WTC11 (cell line): ENCODE measurements at regions not wholly inside any gene's neighbourhood (a gene's known extent, or its start where the extent isn't known, plus 50 kb on each side); places are given as distances from the start of the nearest gene placed in this dataset.

Experiments used
- ATAC-seq: fragments of 200-7000 bp; cut with Tn5 transposase; 2 replicates; pipeline ENCODE4 v1.10.0; 2021; ENCODE audit warnings: mild to moderate bottlenecking, moderate library complexity
- CTCF ChIA-PET: fragments of 300-600 bp; sonication (Branson Sonifier 250); formaldehyde crosslinking; loops from one replicate; lab custom pipeline; 2021; ENCODE audit warnings: antibody characterized with exemption; lab: Charles Lee
- POLR2A ChIA-PET: fragments of 350-600 bp; sonication (Branson Sonifier 250); formaldehyde crosslinking; loops from one replicate; lab custom pipeline; 2021; ENCODE audit warnings: antibody characterized with exemption; lab: Charles Lee
- DNase-seq: peaks from one replicate; pipeline ENCODE4 v3.0.0; 2021; ENCODE audit warnings: low spot score
- H3K27ac Mint-ChIP-seq: 2 replicates; pipeline ENCODE4 v1.8.0; 2021; ENCODE audit warnings: mixed read lengths
- H3K27me3 Mint-ChIP-seq: 2 replicates; pipeline ENCODE4 v1.8.0; 2021; ENCODE audit warnings: low read depth, mild to moderate bottlenecking, moderate library complexity, mixed read lengths
- H3K36me3 Mint-ChIP-seq: 2 replicates; pipeline ENCODE4 v1.8.0; 2021; ENCODE audit warnings: mixed read lengths
- H3K4me1 Mint-ChIP-seq: 2 replicates; pipeline ENCODE4 v1.8.0; 2022; ENCODE audit warnings: mixed read lengths
- H3K4me3 Mint-ChIP-seq: 2 replicates; pipeline ENCODE4 v1.8.0; 2021; ENCODE audit warnings: mild to moderate bottlenecking, moderate library complexity, mixed read lengths
- H3K9me3 Mint-ChIP-seq: 2 replicates; pipeline ENCODE4 v1.8.0; 2021; ENCODE audit warnings: mixed read lengths
- AR ChIP-seq: fragments of 250-450 bp; sonication (Bioruptor Pico); IDR thresholded peaks from 2 replicates; pipeline ENCODE4 v1.9.0; 2021; ENCODE audit warnings: mild to moderate bottlenecking
- CTCF ChIP-seq: fragments of 200-600 bp; IDR thresholded peaks from 2 replicates; pipeline ENCODE4 v1.8.0; 2022; ENCODE audit warnings: antibody characterized with exemption
- E2F4 ChIP-seq: sonication (generic); formaldehyde crosslinking; IDR thresholded peaks from 2 replicates; pipeline ENCODE4 v1.8.1; 2022; ENCODE audit warnings: low read depth, mild to moderate bottlenecking, moderate library complexity, missing genetic modification reagents, borderline replicate concordance
- ETV6 ChIP-seq: sonication (generic); formaldehyde crosslinking; IDR thresholded peaks from 2 replicates; pipeline ENCODE4 v1.8.1; 2022; ENCODE audit warnings: mild to moderate bottlenecking, missing genetic modification reagents
- FOXJ3 ChIP-seq: sonication (generic); formaldehyde crosslinking; IDR thresholded peaks from 2 replicates; pipeline ENCODE4 v1.9.0; 2021; ENCODE audit warnings: missing genetic modification reagents, mild to moderate bottlenecking, borderline replicate concordance
- FOXP1 ChIP-seq: sonication (generic); formaldehyde crosslinking; IDR thresholded peaks from 2 replicates; pipeline ENCODE4 v1.8.0; 2022; ENCODE audit warnings: missing genetic modification reagents, mild to moderate bottlenecking, moderate library complexity, borderline replicate concordance
- GTF2I ChIP-seq: fragments of 250-450 bp; sonication (Bioruptor Pico); conservative IDR thresholded peaks from 2 replicates; pipeline ENCODE4 v1.4.0; 2021; ENCODE audit warnings: mild to moderate bottlenecking
- IRF1 ChIP-seq: sonication (generic); formaldehyde crosslinking; IDR thresholded peaks from 2 replicates; pipeline ENCODE4 v1.8.0; 2023; ENCODE audit warnings: missing genetic modification reagents
- IRF2 ChIP-seq: sonication (generic); formaldehyde crosslinking; IDR thresholded peaks from 2 replicates; pipeline ENCODE4 v1.8.0; 2022; ENCODE audit warnings: low read depth, missing genetic modification reagents, borderline replicate concordance
- KAT7 ChIP-seq: sonication (generic); formaldehyde crosslinking; IDR thresholded peaks from 2 replicates; pipeline ENCODE4 v1.8.1; 2023; ENCODE audit warnings: missing genetic modification reagents, mild to moderate bottlenecking, borderline replicate concordance
- MAX ChIP-seq: sonication (generic); formaldehyde crosslinking; IDR thresholded peaks from 2 replicates; pipeline ENCODE4 v1.8.0; 2022; ENCODE audit warnings: mild to moderate bottlenecking, missing genetic modification reagents
- MXD4 ChIP-seq: fragments of 250-450 bp; sonication (Bioruptor Pico); IDR thresholded peaks from 2 replicates; pipeline ENCODE4 v1.8.0; 2021; ENCODE audit warnings: mild to moderate bottlenecking, moderate library complexity, borderline replicate concordance
- NFE2L1 ChIP-seq: sonication (generic); formaldehyde crosslinking; IDR thresholded peaks from 2 replicates; pipeline ENCODE4 v1.8.1; 2023; ENCODE audit warnings: missing genetic modification reagents
- NR2C2 ChIP-seq: sonication (generic); formaldehyde crosslinking; IDR thresholded peaks from 2 replicates; pipeline ENCODE4 v1.8.0; 2022; ENCODE audit warnings: mild to moderate bottlenecking, missing genetic modification reagents
- PRDM15 ChIP-seq: sonication (generic); formaldehyde crosslinking; IDR thresholded peaks from 2 replicates; pipeline ENCODE4 v1.8.0; 2022; ENCODE audit warnings: missing genetic modification reagents
- PRRX2 ChIP-seq: fragments of 250-450 bp; sonication (Bioruptor Pico); IDR thresholded peaks from 2 replicates; pipeline ENCODE4 v1.8.0; 2021; ENCODE audit warnings: mild to moderate bottlenecking
- SMAD3 ChIP-seq: sonication (generic); formaldehyde crosslinking; IDR thresholded peaks from 2 replicates; pipeline ENCODE4 v1.8.0; 2022; ENCODE audit warnings: missing genetic modification reagents, mild to moderate bottlenecking, borderline replicate concordance
- SMAD4 ChIP-seq: sonication (generic); formaldehyde crosslinking; IDR thresholded peaks from 2 replicates; pipeline ENCODE4 v1.8.0; 2022; ENCODE audit warnings: mild to moderate bottlenecking, missing genetic modification reagents
- SOX15 ChIP-seq: fragments of 250-450 bp; sonication (Bioruptor Pico); IDR thresholded peaks from 2 replicates; pipeline ENCODE4 v1.9.0; 2021; ENCODE audit warnings: mild to moderate bottlenecking
- TCF7 ChIP-seq: sonication (generic); formaldehyde crosslinking; IDR thresholded peaks from 2 replicates; pipeline ENCODE4 v1.8.0; 2022; ENCODE audit warnings: mild to moderate bottlenecking, low read depth, missing genetic modification reagents, moderate library complexity
- TP53 ChIP-seq: sonication (generic); formaldehyde crosslinking; IDR thresholded peaks from 2 replicates; pipeline ENCODE4 v1.8.1; 2023; ENCODE audit warnings: mild to moderate bottlenecking, missing genetic modification reagents
- ZNF232 ChIP-seq: sonication (generic); formaldehyde crosslinking; IDR thresholded peaks from 2 replicates; pipeline ENCODE4 v1.8.0; 2022; ENCODE audit warnings: mild to moderate bottlenecking, missing genetic modification reagents
- ZNF263 ChIP-seq: sonication (generic); formaldehyde crosslinking; IDR thresholded peaks from 2 replicates; pipeline ENCODE4 v1.8.1; 2022; ENCODE audit warnings: low read depth, mild to moderate bottlenecking, moderate library complexity, missing genetic modification reagents
- ZNF416 ChIP-seq: fragments of 250-450 bp; sonication (Bioruptor Pico); IDR thresholded peaks from 2 replicates; pipeline ENCODE4 v1.9.0; 2021; ENCODE audit warnings: mild to moderate bottlenecking, inconsistent platforms
- ZNF425 ChIP-seq: fragments of 250-450 bp; sonication (Bioruptor Pico); conservative IDR thresholded peaks from 2 replicates; pipeline ENCODE4 v1.9.0; 2021; ENCODE audit warnings: mild to moderate bottlenecking

- no peak for DNase-seq
- Mint-ChIP-seq H3K36me3 (no peaks in the 10 kb centered on the region), H3K9me3 (no peaks in the 10 kb centered on the region), H3K27me3 (no peaks in the 10 kb centered on the region; the same call in 1 of the 2 replicates)
- ChIA-PET POLR2A (no interaction called here), CTCF (interaction anchor here (1.1 kb wide), 1 partner anchor 133 kb away, joined by 4 read pairs; no protein-coding TSS in a partner anchor)
- no peak for TF ChIP-seq TP53 (CRISPR knock-in tag)
- no peak for TF ChIP-seq ZNF263
- TF ChIP-seq E2F4 (CRISPR knock-in tag), result no peak
- TF ChIP-seq PRRX2 (CRISPR knock-in tag), result no peak
- TF ChIP-seq SOX15 (CRISPR knock-in tag), result no peak
- TF ChIP-seq GTF2I (CRISPR knock-in tag), result no peak
- no peak for TF ChIP-seq FOXP1 (CRISPR knock-in tag)
- TF ChIP-seq ZNF425 (CRISPR knock-in tag), result no peak
- no peak for TF ChIP-seq ZNF232 (CRISPR knock-in tag)
- TF ChIP-seq IRF2 (CRISPR knock-in tag), result no peak
- TF ChIP-seq TCF7, result no peak
- no peak for TF ChIP-seq NFE2L1 (CRISPR knock-in tag)
- no peak for TF ChIP-seq MAX (CRISPR knock-in tag)
- TF ChIP-seq, all 79 proteins: peak for 0
- ATAC-seq, result no peak
- no peak overlapping the region for H3K4me3 Mint-ChIP-seq
- H3K4me1 Mint-ChIP-seq, result peaks cover 16% of the 10 kb centered on the region
- no peak overlapping the region for H3K27ac Mint-ChIP-seq
Observed at GRCh38 chr2:10966056-10966455, 54.3 kb downstream of the KCNF1 start.

GRCh38 chr2:10966741-10967140, 55.0 kb downstream of the KCNF1 start:
- peaks cover 17% of the 10 kb centered on the region for H3K4me1 Mint-ChIP-seq
- ChIA-PET CTCF (no interaction called here), POLR2A (no interaction called here)
- H3K9me3 Mint-ChIP-seq, result no peaks in the 10 kb centered on the region
- ATAC-seq, result no peak
- no peak overlapping the region for H3K4me3 Mint-ChIP-seq
- no peaks in the 10 kb centered on the region; the same call in 1 of the 2 replicates for H3K27me3 Mint-ChIP-seq
- H3K27ac Mint-ChIP-seq, result no peak overlapping the region
- no peaks in the 10 kb centered on the region for H3K36me3 Mint-ChIP-seq
- DNase-seq, result no peak
- TF ChIP-seq MXD4 (no peak), ZNF263 (no peak), CTCF (no peak), SMAD4 (CRISPR knock-in tag) (no peak), AR (CRISPR knock-in tag) (no peak), IRF1 (CRISPR knock-in tag) (no peak), PRDM15 (CRISPR knock-in tag) (no peak), KAT7 (CRISPR knock-in tag) (no peak), ETV6 (CRISPR knock-in tag) (no peak), SMAD3 (CRISPR knock-in tag) (no peak), NR2C2 (CRISPR knock-in tag) (no peak), FOXJ3 (CRISPR knock-in tag) (no peak), ZNF416 (CRISPR knock-in tag) (no peak)
